AG09309 (cell line): ENCODE measurements at regions not wholly inside any gene's neighbourhood (a gene's known extent, or its start where the extent isn't known, plus 50 kb on each side); places are given as distances from the start of the nearest gene placed in this dataset.

Experiments used
- DNase-seq: peaks from one replicate; pipeline ENCODE4 v3.0.0-alpha.2; 2010; ENCODE audit warnings: low read depth
- H3K4me3 ChIP-seq: 2 replicates; pipeline ENCODE4 v1.5.1; 2011; ENCODE audit warnings: mild to moderate bottlenecking, low read depth, low read length, moderate library complexity; ENCODE audit not compliant: control insufficient read depth
- TF ChIP-seq, protein P1 (sequence below): IDR thresholded peaks from 2 replicates; pipeline ENCODE4 v1.5.1; 2011; ENCODE audit warnings: mild to moderate bottlenecking, low read depth, low read length, inconsistent platforms; ENCODE audit not compliant: insufficient read depth, control insufficient read depth; ENCODE audit errors: missing control alignments

DNA sequence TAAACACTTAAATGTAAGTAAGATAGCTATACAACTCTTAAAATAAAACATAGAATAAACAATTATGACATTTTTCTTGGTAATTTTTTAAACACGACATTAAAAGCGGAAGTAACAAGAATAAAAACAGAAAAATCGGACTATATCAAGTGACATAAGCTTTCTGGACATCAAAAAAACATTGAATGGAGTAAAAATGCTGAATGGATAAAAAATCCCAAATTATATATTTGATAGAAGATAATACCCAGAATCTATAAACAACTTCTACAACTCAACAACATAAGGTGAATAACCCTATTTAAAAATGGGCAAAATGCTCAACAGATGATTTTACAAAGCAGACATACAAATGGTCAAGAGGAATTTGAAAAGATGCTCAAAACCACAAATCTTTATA, 1866.5 kb downstream of the TP53TG3F start:
- no peak overlapping the region for H3K4me3 ChIP-seq
- TF ChIP-seq, protein P1, sequence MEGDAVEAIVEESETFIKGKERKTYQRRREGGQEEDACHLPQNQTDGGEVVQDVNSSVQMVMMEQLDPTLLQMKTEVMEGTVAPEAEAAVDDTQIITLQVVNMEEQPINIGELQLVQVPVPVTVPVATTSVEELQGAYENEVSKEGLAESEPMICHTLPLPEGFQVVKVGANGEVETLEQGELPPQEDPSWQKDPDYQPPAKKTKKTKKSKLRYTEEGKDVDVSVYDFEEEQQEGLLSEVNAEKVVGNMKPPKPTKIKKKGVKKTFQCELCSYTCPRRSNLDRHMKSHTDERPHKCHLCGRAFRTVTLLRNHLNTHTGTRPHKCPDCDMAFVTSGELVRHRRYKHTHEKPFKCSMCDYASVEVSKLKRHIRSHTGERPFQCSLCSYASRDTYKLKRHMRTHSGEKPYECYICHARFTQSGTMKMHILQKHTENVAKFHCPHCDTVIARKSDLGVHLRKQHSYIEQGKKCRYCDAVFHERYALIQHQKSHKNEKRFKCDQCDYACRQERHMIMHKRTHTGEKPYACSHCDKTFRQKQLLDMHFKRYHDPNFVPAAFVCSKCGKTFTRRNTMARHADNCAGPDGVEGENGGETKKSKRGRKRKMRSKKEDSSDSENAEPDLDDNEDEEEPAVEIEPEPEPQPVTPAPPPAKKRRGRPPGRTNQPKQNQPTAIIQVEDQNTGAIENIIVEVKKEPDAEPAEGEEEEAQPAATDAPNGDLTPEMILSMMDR = no peak
- DNase-seq = no peak

DNA sequence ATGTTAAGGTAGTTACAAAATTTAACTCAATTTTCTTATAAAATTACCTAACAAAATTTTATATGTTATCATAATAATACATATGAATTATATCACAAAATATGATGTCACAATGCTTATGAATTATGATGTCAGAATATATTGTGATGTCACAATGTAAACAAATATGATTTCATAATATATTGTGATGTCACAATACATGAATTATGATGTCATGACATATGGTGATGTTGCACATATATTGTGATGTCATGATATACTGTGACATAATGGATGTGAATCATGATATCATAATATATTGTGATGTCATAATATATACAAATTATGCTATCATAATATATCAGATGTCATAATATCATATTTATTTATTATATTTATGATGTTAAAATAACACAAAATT, 1879.9 kb downstream of the TP53TG3F start:
- no peak overlapping the region for H3K4me3 ChIP-seq
- TF ChIP-seq, protein P1 = no peak
- no peak for DNase-seq

DNA sequence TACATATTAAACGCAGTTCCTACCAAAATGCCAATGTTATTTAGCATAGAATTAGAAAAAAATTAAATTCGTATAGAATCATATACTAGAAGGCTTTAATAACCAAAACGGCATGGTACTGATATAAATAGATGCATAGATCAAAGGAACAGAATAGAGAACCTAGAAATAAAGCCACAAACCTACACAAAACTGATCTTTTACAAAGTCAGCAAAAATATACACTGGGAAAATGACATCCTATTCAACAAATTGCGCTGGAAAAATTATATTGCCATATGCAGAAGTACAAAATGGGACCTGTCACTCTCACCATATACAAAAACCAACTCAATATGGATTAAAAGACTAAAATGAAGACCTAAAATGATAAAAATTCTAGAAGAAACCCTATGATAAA, 1882.6 kb downstream of the TP53TG3F start:
- no peak for DNase-seq
- no peak overlapping the region for H3K4me3 ChIP-seq
- TF ChIP-seq, protein P1 = no peak

DNA sequence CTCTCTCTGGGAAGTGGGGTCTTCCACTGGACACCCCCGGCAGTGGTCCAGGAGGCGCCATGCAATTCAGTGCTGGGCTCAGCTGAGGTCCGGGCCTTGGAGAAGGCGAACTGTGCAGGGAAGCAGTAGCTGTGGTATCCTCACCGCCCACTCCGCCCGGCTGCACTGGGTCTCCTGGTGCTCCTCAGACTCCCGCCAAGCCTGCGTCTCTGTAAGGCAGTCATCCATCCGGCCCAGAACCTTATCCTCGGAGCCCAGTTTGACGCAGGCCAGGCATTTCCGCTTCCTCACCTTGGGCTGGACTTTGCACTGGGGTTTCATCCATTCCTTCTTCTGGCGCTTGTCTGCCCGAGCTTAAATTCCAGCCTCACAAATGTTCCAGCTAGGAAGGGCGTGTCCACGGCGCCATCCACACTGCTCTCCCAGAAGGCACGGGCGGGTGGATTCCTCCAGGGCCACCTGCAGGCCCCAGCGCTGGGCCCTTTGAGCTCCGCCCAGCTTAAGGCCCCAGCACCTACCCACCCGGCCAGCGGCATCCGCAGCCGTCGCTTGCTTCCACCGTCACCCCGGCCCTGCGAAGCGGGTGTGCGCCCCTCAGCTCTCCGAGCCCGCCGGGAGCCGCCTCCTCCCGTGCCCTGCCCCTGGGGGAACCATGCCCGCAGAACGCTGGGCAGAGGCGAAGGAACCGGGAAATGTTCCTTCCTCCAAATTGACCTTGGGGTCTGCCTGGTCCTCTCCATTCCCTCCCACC, 1884.8 kb downstream of the TP53TG3F start:
- TF ChIP-seq, protein P1 = no peak
- DNase-seq = no peak
- no peak overlapping the region for H3K4me3 ChIP-seq

DNA sequence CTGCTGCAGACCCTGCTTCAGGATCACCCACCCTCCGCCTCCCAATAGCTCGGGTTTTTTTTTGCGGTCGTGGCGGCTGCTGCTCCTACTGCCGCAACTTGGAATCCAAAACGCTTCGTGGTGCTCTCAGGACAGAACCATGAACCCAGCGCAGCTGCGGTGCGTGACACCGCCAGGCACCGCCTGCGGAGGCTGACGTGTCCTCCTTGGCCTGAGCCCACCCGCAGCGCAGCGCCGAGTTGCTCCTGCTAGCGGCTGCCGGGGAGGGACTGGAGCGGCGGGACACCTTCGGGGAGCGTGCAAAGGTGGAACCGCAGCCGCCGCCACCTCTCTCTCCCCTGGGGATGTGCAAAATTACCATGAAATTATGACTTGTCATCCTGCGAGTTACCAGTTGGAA, 1893.0 kb downstream of the TP53TG3F start:
- no peak overlapping the region for H3K4me3 ChIP-seq
- no peak for DNase-seq
- TF ChIP-seq, protein P1 = no peak

DNA sequence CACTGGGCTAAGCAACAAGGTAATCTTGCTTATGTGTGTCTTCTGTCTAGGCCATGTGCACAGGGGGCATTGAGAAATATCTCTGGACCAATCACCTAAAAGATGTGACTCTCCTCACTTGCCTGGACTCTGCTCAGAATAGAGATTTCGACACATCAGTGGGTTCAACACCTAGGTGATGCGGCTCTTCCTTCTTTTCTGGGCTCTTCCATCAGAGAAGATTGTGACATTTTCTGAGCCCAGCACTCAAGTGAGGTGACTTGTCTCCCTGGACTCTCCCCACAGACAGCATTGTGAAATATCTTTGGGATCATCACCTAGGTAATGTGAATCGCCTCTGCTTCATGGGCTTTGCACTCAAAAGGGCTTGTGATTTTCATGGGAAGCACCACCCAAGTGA, 1904.1 kb downstream of the TP53TG3F start:
- no peak overlapping the region for H3K4me3 ChIP-seq
- TF ChIP-seq, protein P1 = no peak

More for the DNA sequence above, 1904.1 kb downstream of the TP53TG3F start:
- no peak for DNase-seq
